Adrenal gland (tissue), 9 donors: ENCODE measurements at regions not wholly inside any gene's neighbourhood (a gene's known extent, or its start where the extent isn't known, plus 50 kb on each side); places are given as distances from the start of the nearest gene placed in this dataset.

Experiments
- DNase-seq, 7 donors: peaks; one replicate each; pipeline ENCODE4 v3.0.0-alpha.2; 2019 to 2020
- H3K27ac ChIP-seq, 5 donors: fragments of 200-600 bp; sonication (generic) in 4 of 5; 1 replicate in 3 of 5; 2 replicates in 2 of 5; pipeline versions ENCODE4 v1.5.1 to v1.8.0; 2016 to 2020; ENCODE audit warnings: mild to moderate bottlenecking in 1 of 5
- H3K27me3 ChIP-seq: fragments of 200-600 bp; 2 replicates; pipeline ENCODE4 v1.8.0; 2021
- H3K36me3 ChIP-seq, 2 donors: fragments of 200-600 bp; replicated peaks in 1 of 2; 1 replicate in 1 of 2; 2 replicates in 1 of 2; pipeline versions ENCODE4 v1.5.1 to v1.8.0; 2018 to 2022
- H3K4me1 ChIP-seq, 2 donors: fragments of 200-600 bp; replicated peaks in 1 of 2; 1 replicate in 1 of 2; 2 replicates in 1 of 2; pipeline versions ENCODE4 v1.5.1 to v1.8.0; 2018 to 2021
- H3K4me3 ChIP-seq, 4 donors: fragments of 200-600 bp; sonication (generic) in 3 of 4; one replicate each; pipeline ENCODE4 v1.5.1; 2016 to 2018
- H3K9me3 ChIP-seq, 3 donors: fragments of 200-600 bp; sonication (generic) in 1 of 3; replicated peaks in 1 of 3; 1 replicate in 2 of 3; 2 replicates in 1 of 3; pipeline versions ENCODE4 v1.5.1 to v1.8.0; 2016 to 2021
- POLR2A ChIP-seq, 2 donors: fragments of 450-650 bp; IDR thresholded peaks; one replicate each; pipeline ENCODE4 v1.6.1; 2017; ENCODE audit warnings: antibody characterized with exemption in 2 of 2, mild to moderate bottlenecking in 2 of 2, moderate library complexity in 1 of 2
- WGBS, 4 donors: extraction: QIAGEN DNeasy Blood & Tissue Kit in 2 of 4; methylation state at CpG; one replicate each; pipeline versions ENCODE4 v1.1.5 to v1.1.7; 2013 to 2017; 5-methylcytosine and 5-hydroxymethylcytosine counted together
- intact Hi-C, 2 donors: fragments of 100-400 bp; cut with DNase I; formaldehyde crosslinking; loops; one replicate each; pipeline versions ENCODE4 v1.14.1 to v1.15.0; 2022 to 2023
- TF ChIP-seq, protein P1 (sequence below), 6 experiments: fragments of 450-650 bp in 4 of 6; fragments of 200-600 bp in 2 of 6; sonication (generic) in 1 of 6; IDR thresholded peaks; 1 replicate in 5 of 6; 2 replicates in 1 of 6; pipeline versions ENCODE4 v1.5.1 to v1.8.0; 2016 to 2021; ENCODE audit warnings: antibody characterized with exemption in 6 of 6, mild to moderate bottlenecking in 2 of 6, moderate library complexity in 1 of 6
- donor health status: healthy with polysubstance abuse.
- donor health status: Bipolar disorder and iron deficiency.
- donor health status: DM: yes; HTN: yes; CAD: no.
- donor health status: DM: no; HTN: no; CAD: no.
- donor health status: DM: no; HTN: no; CAD: no.

DNA sequence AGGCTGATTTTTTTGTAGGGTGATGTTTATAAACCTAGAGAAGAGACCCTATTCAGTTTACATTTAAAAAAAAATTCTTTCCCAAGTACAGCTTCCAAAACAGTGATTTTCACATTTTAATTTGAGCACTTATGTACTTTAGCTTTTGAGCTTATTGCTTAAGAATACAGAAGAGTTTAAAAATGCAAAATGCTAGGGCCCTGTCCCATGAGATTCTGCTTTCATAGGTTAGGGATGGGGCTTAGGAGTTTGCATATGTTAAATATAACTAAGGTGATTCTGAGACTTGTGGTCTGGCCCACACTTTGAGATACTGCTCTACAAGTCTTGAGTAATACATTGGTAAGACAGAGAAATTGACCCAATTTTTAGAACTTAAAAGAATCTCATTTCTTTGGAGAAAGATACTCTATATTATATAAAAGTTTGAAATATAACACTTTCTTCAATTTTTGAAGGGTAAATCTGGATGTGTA is 137.3 kb upstream of the CWC22 start:
- H3K27me3 ChIP-seq = no peaks in the 10 kb centered on the region
- H3K27ac ChIP-seq = no peak overlapping the region
- DNase-seq = no peak
- H3K4me1 ChIP-seq = no peaks in the 10 kb centered on the region
- intact Hi-C loops = no loop called here
- H3K36me3 ChIP-seq = no peaks in the 10 kb centered on the region
- no peak overlapping the region for H3K4me3 ChIP-seq
- TF ChIP-seq POLR2A (IDR thresholded peaks at IDR 0.05) = no peak
- no peaks in the 10 kb centered on the region for H3K9me3 ChIP-seq

DNA sequence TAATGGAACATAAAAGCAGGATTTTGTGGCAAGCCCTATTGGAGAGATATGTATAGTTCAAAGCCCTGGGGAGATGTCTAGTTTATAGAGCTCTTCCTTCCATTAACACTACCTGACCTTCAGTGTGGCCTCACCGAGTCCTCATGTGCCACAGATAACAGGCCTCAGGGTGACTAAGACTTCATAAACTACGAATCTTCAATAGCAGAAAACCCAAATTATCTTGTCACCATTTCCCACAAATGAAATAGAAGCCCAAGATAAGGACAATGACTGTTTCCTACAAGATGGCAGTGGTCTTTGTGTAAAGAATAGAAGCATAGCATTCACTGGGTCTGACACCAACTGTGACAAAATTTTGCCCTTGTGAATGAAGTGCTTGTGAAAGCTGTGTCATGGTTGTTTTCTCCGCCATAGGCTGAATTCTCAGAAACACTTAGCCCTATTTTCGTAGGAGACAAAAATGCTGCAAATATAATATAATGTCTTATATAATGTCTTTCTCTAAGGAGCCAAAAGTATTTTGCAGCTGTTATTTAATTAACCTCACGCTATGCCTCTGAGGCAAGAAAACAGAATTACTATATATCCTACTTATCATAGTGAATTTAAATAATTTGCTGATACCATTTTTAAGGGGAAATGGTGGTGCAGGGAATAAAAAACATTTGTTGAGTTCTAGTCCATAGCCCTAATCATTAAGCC is 136.7 kb upstream of the CWC22 start:
- no peaks in the 10 kb centered on the region for H3K4me1 ChIP-seq
- no peak for TF ChIP-seq POLR2A (IDR thresholded peaks at IDR 0.05)
- TF ChIP-seq, protein P1, sequence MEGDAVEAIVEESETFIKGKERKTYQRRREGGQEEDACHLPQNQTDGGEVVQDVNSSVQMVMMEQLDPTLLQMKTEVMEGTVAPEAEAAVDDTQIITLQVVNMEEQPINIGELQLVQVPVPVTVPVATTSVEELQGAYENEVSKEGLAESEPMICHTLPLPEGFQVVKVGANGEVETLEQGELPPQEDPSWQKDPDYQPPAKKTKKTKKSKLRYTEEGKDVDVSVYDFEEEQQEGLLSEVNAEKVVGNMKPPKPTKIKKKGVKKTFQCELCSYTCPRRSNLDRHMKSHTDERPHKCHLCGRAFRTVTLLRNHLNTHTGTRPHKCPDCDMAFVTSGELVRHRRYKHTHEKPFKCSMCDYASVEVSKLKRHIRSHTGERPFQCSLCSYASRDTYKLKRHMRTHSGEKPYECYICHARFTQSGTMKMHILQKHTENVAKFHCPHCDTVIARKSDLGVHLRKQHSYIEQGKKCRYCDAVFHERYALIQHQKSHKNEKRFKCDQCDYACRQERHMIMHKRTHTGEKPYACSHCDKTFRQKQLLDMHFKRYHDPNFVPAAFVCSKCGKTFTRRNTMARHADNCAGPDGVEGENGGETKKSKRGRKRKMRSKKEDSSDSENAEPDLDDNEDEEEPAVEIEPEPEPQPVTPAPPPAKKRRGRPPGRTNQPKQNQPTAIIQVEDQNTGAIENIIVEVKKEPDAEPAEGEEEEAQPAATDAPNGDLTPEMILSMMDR (IDR thresholded peaks at IDR 0.05) = no peak
- no peak for DNase-seq
- H3K4me3 ChIP-seq = no peak overlapping the region
- H3K27me3 ChIP-seq = no peaks in the 10 kb centered on the region
- intact Hi-C loops = no loop called here
- H3K9me3 ChIP-seq = no peaks in the 10 kb centered on the region
- WGBS, 4 donors = 65 to 75% (median 68%) methylated on average over 5 of the region's 5 CpGs
- no peak overlapping the region for H3K27ac ChIP-seq
- no peaks in the 10 kb centered on the region for H3K36me3 ChIP-seq

DNA sequence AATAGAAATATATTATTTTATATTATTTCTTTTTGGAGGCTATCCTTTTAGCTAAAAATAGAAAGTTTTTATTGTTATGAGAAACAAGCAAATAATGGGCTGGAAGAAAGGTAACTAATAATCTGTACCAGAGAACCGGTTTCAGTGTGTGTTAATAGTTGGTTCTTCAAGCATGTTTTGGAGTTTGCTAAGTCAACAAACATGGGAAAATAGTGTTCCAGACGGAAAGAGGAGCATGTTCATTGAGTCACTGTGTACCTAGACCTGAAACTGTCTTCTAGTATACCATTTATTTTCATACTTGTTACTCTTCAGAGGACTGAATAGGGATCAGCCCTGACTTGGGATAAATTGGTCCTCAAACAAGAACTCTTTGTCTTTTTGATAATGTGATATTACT is 134.5 kb upstream of the CWC22 start:
- TF ChIP-seq POLR2A (IDR thresholded peaks at IDR 0.05) = no peak
- TF ChIP-seq, protein P1 (IDR thresholded peaks at IDR 0.05) = no peak
- no peak for DNase-seq
- H3K9me3 ChIP-seq = no peaks in the 10 kb centered on the region
- intact Hi-C loops = no loop called here
- H3K27me3 ChIP-seq = no peaks in the 10 kb centered on the region
- 72 to 79% (median 72%) methylated on average over 2 of the region's 2 CpGs for WGBS, 4 donors
- no peak overlapping the region for H3K4me3 ChIP-seq
- H3K27ac ChIP-seq = no peak overlapping the region
- H3K4me1 ChIP-seq = no peaks in the 10 kb centered on the region
- H3K36me3 ChIP-seq = no peaks in the 10 kb centered on the region

DNA sequence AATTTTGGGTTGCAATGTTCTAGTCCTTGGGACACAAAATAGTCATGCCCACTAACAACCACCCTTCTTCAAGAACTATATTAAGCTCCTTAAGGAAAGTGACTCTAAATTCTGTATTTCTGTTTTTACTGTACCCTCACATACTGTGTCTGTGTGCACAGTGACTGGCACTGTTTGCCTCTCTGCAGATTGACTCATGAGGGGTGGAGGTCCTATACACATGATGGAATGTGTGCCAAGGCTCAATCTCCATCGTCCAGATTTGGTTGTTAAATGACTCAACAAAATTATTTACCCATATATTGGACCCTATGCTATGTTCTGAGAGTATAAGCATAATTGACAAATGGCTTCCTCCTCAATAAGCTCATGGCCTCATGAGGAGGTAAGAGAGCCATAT is 126.6 kb upstream of the CWC22 start:
- H3K27ac ChIP-seq = no peak overlapping the region
- no peaks in the 10 kb centered on the region for H3K4me1 ChIP-seq
- intact Hi-C loops = no loop called here
- H3K27me3 ChIP-seq = no peaks in the 10 kb centered on the region
- DNase-seq = no peak
- TF ChIP-seq POLR2A (IDR thresholded peaks at IDR 0.05) = no peak
- TF ChIP-seq, protein P1 (IDR thresholded peaks at IDR 0.05) = no peak
- 0 to 55% (median 38%) methylated on average over 1 of the region's 1 CpG for WGBS, 4 donors
- H3K36me3 ChIP-seq = no peaks in the 10 kb centered on the region
- H3K9me3 ChIP-seq = no peaks in the 10 kb centered on the region
- H3K4me3 ChIP-seq = no peak overlapping the region

DNA sequence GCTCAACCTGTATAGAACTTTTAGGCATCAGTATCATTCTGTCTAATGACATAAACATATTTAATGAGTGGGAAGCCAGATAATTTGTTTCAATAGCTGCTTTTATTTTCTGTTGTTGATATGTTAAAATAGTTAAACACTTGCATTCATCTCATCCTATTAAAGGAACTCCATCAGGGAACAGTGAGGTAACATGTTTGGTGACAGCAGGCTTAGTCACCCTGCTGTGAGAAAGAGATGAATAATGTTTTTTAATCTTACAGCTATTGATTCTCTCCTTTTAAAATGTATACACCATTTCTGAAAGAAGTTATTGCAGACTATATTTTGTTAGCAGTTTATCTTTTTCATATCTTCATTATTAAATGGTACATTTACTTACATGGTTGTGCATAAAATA is 123.3 kb upstream of the CWC22 start:
- no peaks in the 10 kb centered on the region for H3K27me3 ChIP-seq
- intact Hi-C loops = no loop called here
- no peak for TF ChIP-seq POLR2A (IDR thresholded peaks at IDR 0.05)
- TF ChIP-seq, protein P1 (IDR thresholded peaks at IDR 0.05) = no peak
- DNase-seq = no peak
- no peaks in the 10 kb centered on the region for H3K9me3 ChIP-seq
- no peaks in the 10 kb centered on the region for H3K4me1 ChIP-seq
- no peaks in the 10 kb centered on the region for H3K36me3 ChIP-seq
- H3K4me3 ChIP-seq = no peak overlapping the region
- no peak overlapping the region for H3K27ac ChIP-seq
